ENCODE measurements at regions not wholly inside any gene's neighbourhood (a gene's known extent, or its start where the extent isn't known, plus 50 kb on each side); places are given as distances from the start of the nearest gene placed in this dataset.

GRCh38 chr4:177957596-177958360, 515.5 kb upstream of the AGA start:
- TF ChIP-seq POLR2AphosphoS5 (IDR thresholded peaks at IDR 0.05) = no peak
- TF ChIP-seq POLR2A (IDR thresholded peaks at IDR 0.05) = no peak
- TF ChIP-seq, protein P1, sequence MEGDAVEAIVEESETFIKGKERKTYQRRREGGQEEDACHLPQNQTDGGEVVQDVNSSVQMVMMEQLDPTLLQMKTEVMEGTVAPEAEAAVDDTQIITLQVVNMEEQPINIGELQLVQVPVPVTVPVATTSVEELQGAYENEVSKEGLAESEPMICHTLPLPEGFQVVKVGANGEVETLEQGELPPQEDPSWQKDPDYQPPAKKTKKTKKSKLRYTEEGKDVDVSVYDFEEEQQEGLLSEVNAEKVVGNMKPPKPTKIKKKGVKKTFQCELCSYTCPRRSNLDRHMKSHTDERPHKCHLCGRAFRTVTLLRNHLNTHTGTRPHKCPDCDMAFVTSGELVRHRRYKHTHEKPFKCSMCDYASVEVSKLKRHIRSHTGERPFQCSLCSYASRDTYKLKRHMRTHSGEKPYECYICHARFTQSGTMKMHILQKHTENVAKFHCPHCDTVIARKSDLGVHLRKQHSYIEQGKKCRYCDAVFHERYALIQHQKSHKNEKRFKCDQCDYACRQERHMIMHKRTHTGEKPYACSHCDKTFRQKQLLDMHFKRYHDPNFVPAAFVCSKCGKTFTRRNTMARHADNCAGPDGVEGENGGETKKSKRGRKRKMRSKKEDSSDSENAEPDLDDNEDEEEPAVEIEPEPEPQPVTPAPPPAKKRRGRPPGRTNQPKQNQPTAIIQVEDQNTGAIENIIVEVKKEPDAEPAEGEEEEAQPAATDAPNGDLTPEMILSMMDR (IDR thresholded peaks at IDR 0.05 in 8 of 11, conservative IDR thresholded peaks at IDR 0.05 in 3 of 11) = no peak
- Histone ChIP-seq H3K4me1 (no peaks in the 10 kb centered on the region), H3K27me3 (replicated peaks in 1 of 7) (no peaks in the 10 kb centered on the region), H3K36me3 (no peaks in the 10 kb centered on the region), H3K4me3 (no peak overlapping the region), H3K27ac (no peak overlapping the region), H3K9me3 (no peaks in the 10 kb centered on the region)
- intact Hi-C loops (cut with DNase I; ENCODE audit: low total_unique reads) = no loop called here
- DNase-seq = no peak
- WGBS, 5 donors = 81 to 93% (median 86%) methylated on average over 5 of the region's 5 CpGs

DNA sequence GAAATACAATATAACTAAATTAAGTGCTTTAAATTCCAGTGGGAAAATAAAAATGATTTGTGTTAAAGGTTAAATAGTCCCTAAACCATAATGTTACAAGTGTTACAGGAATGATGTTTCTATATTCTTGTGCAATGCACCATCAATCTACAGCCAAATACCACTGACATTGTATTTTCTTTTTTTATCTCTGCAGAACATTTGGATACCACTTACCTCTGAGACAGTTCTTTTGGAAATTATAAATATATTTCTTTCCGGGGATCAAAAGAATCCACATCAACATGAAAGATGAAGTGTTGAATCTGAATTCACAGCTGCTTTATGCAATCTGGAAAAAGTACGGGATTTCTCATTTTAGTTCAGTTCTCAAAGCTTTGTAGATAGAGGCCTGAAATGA, 518.3 kb upstream of the AGA start:
- Histone ChIP-seq H3K27me3 (replicated peaks in 1 of 7) (no peaks in the 10 kb centered on the region), H3K9me3 (no peaks in the 10 kb centered on the region), H3K4me1 (no peaks in the 10 kb centered on the region), H3K4me3 (no peak overlapping the region), H3K27ac (no peak overlapping the region), H3K36me3 (no peaks in the 10 kb centered on the region)
- intact Hi-C loops (cut with DNase I; ENCODE audit: low total_unique reads) = no loop called here
- TF ChIP-seq POLR2A (IDR thresholded peaks at IDR 0.05) (no peak), POLR2AphosphoS5 (IDR thresholded peaks at IDR 0.05) (no peak)
- TF ChIP-seq, protein P1 (IDR thresholded peaks at IDR 0.05 in 8 of 11, conservative IDR thresholded peaks at IDR 0.05 in 3 of 11) = no peak
- WGBS, 5 donors = 72 to 83% (median 78%) methylated on average over 2 of the region's 2 CpGs
- no peak for DNase-seq

DNA sequence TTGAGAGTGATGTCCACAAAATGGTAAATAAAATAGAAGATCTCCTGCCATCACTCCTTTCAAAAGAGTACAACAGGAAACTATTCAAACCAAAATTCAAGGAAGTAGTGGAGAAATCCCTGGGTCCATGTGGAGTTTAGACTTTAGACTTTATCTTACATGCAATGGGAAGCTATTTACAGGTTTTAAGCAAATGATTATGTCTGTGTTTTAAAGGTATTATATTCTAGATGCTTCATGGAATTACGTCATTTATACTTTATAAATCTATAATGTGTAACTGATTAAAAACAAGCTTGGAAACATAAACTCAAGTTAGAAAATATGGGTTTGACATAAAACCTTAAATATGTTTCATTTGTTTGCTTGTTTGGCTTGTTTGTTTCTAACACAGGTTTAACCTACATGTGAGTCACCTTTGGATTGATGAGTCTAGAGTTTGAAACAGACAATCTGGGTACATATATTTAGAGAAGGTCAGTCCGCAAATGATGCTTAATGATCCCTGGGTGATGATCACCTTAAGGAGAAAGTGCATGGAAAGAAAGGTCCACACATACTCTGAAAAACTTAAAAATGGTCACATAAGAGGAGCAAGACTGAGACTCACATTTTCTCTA, 519.6 kb upstream of the AGA start:
- Histone ChIP-seq H3K9me3 (no peaks in the 10 kb centered on the region), H3K27me3 (replicated peaks in 1 of 7) (no peaks in the 10 kb centered on the region), H3K4me3 (no peak overlapping the region), H3K4me1 (no peaks in the 10 kb centered on the region), H3K36me3 (no peaks in the 10 kb centered on the region), H3K27ac (no peak overlapping the region)
- WGBS, 5 donors = 87 to 96% (median 91%) methylated on average over 2 of the region's 2 CpGs
- intact Hi-C loops (cut with DNase I; ENCODE audit: low total_unique reads) = no loop called here
- TF ChIP-seq, protein P1 (IDR thresholded peaks at IDR 0.05 in 8 of 11, conservative IDR thresholded peaks at IDR 0.05 in 3 of 11) = no peak
- TF ChIP-seq POLR2AphosphoS5 (IDR thresholded peaks at IDR 0.05) = no peak
- TF ChIP-seq POLR2A (IDR thresholded peaks at IDR 0.05) = no peak
- DNase-seq = no peak

- H3K27ac ChIP-seq = no peak overlapping the region
- no peaks in the 10 kb centered on the region for H3K27me3 ChIP-seq (replicated peaks in 1 of 7)
- no peaks in the 10 kb centered on the region for H3K4me1 ChIP-seq
- no peak for DNase-seq
- intact Hi-C loops (cut with DNase I; ENCODE audit: low total_unique reads) = no loop called here
- TF ChIP-seq POLR2A (IDR thresholded peaks at IDR 0.05) = no peak
- TF ChIP-seq, protein P1 (IDR thresholded peaks at IDR 0.05 in 8 of 11, conservative IDR thresholded peaks at IDR 0.05 in 3 of 11) = no peak
- no peak for TF ChIP-seq POLR2AphosphoS5 (IDR thresholded peaks at IDR 0.05)
- no peaks in the 10 kb centered on the region for H3K9me3 ChIP-seq
- H3K36me3 ChIP-seq = no peaks in the 10 kb centered on the region
- no peak overlapping the region for H3K4me3 ChIP-seq
- 66 to 88% (median 79%) methylated on average over 3 of the region's 3 CpGs for WGBS, 5 donors
Measured at GRCh38 chr4:177964061-177964460, 521.8 kb upstream of the AGA start.
